ENCODE measurements at regions not wholly inside any gene's neighbourhood (a gene's known extent, or its start where the extent isn't known, plus 50 kb on each side); places are given as distances from the start of the nearest gene placed in this dataset.

DNA sequence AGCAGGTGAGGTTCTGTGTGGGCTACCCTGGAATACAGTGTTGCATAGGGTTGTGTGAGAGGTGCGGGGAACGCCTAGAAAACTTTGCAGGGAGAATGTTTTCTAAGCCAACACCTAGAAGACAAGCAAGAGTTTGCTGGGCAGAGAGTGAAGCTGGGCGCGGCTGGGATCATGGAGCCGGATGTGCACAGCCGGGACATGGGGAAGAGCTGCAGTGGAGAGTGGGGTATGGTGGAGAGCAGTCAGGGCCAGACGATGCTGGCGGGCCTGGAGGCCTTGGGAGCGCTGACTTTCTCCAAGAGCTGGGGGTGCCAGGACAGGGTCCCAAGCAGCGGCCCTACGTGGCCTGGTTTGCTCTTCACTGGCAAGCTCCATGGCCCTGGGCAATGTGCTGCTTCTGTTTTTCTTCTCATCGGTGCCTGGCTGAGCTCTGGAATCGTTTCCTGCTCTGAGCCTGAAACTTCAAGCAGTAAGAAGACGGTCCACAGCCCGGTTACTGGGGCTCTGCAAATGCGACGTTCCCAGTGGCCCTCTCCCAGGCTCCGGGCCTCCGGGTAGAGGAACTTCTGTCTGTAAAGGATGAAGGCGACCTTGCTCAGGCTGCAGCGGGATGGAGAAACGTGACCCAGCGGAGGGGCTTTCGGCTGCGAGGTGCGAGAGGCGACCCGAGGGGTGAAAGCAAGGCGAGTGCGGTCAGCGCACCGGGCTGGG lies 51.9 kb upstream of the CD34 start:
- H4K20me1 ChIP-seq (ENCODE audit: insufficient read depth, low read length): no peaks in the 10 kb centered on the region
- intact Hi-C loops (cut with micrococcal nuclease; ENCODE audit: unreplicated experiment): loop anchor here (1.0 to 5.0 kb wide), 4 partner anchors 66 to 151 kb away; no protein-coding TSS in a partner anchor
- no TSS peak for BruUV-seq (replicated peaks)
- H3K9me2 ChIP-seq (ENCODE audit: insufficient read depth, low read length): no peaks in the 10 kb centered on the region
- H3K4me1 ChIP-seq (ENCODE audit: insufficient read depth, low read length, poor library complexity, severe bottlenecking): peaks cover 9% of the 10 kb centered on the region
- peak overlapping the region; percentile 62 for H3K4me3 ChIP-seq (ENCODE audit: low read depth, low read length, poor library complexity, severe bottlenecking)
- peak overlapping the region; percentile 90 for H3K4me2 ChIP-seq (ENCODE audit: low read length)
- no peaks in the 10 kb centered on the region for H3K79me2 ChIP-seq (ENCODE audit: insufficient read depth, low read depth, low read length)
- ChIA-PET CTCF (ENCODE audit: unreplicated experiment) (interaction anchor here (0.5 to 2.6 kb wide), 3 partner anchors 78 to 904 kb away, joined by 6 to 18 read pairs (median 7); no protein-coding TSS in a partner anchor), POLR2A (interaction anchor here (0.7 to 1.2 kb wide), 4 partner anchors 13 to 78 kb away, joined by 3 to 5 read pairs (median 4); no protein-coding TSS in a partner anchor)
- H3K9me3 ChIP-seq (ENCODE audit: low read length): no peaks in the 10 kb centered on the region
- no peaks in the 10 kb centered on the region for H3K36me3 ChIP-seq (ENCODE audit: insufficient read depth, low read length)
- no peak overlapping the region for H3K27ac ChIP-seq (ENCODE audit: low read depth, low read length, poor library complexity, severe bottlenecking)
- DNase-seq (ENCODE audit: low spot score): no peak
- peak overlapping the region; percentile 99 for H2AFZ ChIP-seq (ENCODE audit: low read length)
- no peak for TF ChIP-seq EZH2phosphoT487 (IDR thresholded peaks at IDR 0.05; ENCODE audit: borderline replicate concordance, low read depth, low read length)
- TF ChIP-seq, protein P1, sequence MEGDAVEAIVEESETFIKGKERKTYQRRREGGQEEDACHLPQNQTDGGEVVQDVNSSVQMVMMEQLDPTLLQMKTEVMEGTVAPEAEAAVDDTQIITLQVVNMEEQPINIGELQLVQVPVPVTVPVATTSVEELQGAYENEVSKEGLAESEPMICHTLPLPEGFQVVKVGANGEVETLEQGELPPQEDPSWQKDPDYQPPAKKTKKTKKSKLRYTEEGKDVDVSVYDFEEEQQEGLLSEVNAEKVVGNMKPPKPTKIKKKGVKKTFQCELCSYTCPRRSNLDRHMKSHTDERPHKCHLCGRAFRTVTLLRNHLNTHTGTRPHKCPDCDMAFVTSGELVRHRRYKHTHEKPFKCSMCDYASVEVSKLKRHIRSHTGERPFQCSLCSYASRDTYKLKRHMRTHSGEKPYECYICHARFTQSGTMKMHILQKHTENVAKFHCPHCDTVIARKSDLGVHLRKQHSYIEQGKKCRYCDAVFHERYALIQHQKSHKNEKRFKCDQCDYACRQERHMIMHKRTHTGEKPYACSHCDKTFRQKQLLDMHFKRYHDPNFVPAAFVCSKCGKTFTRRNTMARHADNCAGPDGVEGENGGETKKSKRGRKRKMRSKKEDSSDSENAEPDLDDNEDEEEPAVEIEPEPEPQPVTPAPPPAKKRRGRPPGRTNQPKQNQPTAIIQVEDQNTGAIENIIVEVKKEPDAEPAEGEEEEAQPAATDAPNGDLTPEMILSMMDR (conservative IDR thresholded peaks at IDR 0.05; ENCODE audit: low read length): no peak
